NCI-H460 (cell line): ENCODE measurements at regions not wholly inside any gene's neighbourhood (a gene's known extent, or its start where the extent isn't known, plus 50 kb on each side); places are given as distances from the start of the nearest gene placed in this dataset.

Experiments used
- DNase-seq: peaks from one replicate; pipeline ENCODE4 v3.0.0-alpha.2; 2016; ENCODE audit warnings: low read depth; ENCODE audit errors: extremely low read depth
- small RNA-seq, 2 experiments: library from RNA; depleted of rRNA; stranded (forward); fragments of <200 nt; gene quantifications; one replicate each; pipeline ENCODE3, GENCODE V24; 2014

DNA sequence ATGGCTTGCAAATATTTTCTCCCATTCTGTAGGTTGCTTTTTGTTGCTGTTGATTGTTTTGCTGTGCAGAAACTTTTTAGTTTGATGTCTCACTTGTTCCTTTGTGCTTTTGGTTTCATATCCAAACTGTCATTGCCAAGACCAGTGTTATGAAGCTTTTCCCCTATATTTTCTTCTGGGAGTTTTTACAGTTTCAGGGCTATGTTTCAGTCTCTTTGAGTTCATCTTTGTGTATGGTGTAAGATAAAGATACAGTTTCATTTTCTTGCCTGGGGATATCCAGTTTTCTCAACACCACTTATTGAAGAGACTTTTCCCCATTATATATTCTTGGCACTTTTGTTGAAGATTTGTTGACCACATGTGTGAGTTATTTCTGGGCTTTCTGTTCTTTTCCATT, 139.9 kb downstream of the MRPL57 start:
- no peak for DNase-seq

DNA sequence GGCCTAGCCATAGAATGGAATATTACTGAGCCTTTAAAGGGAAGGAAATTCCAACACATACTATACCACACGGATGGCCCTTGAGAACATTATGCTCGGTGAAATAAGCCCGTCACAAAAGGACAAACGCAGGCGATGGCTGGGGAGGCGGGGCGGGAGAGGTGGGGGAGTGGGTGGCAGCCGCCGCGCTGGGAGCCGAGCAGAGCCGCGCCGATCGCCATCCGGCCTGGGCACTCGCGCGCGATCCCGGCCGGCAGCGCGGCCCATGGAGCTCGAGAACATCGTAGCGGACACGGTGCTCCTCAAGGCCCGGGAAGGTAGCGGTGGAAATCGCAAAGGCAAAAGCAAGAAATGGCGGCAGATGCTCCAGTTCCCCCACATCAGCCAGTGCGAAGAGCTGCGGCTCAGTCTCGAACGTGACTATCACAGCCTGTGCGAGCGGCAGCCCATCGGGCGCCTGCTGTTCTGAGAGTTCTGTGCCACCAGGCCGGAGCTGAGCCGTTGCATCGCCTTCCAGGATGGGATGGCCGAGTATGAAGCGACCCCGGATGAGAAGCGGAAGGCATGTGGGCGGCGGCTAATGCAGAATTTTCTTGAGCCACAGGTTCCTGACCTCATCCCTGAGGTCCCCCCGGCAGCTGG, 140.1 kb downstream of the ZDHHC20 start:
- no peak for DNase-seq

DNA sequence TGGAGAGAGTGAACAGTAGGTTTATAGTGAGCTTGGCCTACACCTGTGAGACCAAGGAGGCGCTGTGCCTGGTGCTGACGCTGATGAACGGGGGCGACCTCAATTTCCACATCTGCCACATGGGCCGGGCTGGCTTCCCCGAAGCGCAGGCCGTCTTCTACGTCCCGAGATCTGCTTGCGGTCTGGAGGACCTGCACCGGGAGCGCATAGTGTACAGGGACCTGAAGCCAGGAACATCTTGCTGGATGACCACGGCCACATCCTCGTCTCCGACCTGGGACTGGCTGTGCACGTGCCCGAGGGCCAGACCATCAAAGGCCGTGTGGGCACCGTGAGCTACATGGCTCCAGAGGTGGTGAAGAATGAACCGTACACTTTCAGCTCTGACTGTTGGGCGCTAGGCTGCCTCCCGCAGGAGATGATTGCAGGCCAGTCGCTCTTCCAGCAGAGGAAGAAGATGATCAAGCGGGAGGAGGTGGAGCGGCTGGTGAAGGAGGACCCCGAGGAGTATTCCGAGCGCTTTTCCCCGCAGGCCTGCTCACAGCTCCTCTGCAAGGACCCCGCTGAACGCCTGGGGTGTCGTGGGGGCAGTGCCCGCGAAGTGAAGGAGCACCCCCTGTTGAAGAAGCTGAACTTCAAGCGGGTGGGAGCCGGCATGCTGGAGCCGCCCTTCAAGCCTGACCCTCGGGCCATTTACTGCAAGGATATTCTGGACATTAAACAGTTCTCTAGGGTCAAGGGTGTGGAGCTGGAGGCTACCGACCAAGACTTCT, 139.0 kb downstream of the ZDHHC20 start:
- no peak for DNase-seq

DNA sequence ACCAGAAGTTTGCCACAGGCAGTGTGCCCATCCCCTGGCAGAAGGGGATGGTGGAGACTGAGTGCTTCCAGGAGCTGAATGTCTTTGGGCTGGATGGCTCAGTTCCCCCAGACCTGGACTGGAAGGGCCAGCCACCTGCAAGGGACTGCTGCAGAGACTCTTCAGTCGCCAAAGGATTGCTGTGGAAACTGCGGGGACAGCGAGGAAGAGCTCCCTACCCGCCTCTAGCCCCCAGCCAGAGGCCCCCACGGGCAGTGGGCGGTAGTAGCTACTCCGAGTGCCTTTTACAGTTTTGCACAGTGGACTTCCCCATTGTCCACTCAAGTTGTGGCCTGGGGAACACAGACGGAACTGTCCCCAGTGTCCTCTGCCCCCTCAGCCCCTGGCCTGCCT, 138.5 kb downstream of the ZDHHC20 start:
- DNase-seq = no peak

DNA sequence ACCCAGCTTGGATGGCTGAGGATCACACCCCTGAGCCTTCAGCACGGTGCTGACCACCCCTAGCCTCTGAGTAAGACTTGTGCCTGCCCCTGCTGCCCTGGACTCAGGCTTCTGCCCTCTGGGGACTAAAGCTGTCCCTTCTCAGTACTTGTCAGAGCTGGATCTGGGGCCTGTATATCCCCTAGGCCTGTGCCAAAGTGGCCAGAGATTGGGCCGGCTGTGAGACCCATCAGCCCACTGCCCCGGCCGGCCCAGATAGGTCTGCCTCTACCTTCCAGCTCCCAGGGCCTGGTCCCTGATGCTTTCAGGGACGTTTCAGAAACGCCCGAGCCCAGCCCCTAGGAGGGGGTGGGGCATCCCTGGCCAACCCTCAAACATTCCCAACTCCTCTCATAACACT, 137.8 kb downstream of the ZDHHC20 start:
- DNase-seq = no peak

DNA sequence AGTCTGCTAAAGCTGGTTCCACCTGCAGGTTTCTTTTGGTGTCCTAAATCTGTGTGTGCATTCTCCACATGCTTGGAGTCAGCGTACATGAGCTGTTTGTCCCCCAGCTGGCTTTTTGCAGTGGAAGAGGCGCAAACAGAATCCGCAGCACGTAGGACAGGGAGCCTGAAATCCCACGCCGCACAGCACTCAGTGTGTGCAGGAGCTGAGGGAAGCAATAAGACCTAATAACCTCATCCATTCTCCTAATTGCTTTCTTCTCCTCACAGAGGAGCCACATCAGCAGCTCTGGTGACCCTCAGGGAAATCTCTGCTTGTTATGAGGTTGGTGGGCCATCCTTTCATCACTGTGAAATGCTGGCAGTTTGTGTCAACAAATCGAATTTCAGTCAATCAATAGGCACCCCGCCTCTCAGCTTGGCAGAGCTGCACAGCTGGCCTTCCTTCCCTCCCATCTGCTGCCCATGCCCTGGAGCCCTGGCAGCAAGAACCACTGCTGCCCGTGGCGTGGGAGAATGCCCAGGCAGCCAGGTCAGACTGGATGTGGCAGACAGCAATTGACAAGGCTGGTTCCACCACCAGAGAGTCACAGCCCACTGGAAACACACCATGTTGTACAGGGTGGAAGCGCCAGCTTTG, 136.7 kb downstream of the ZDHHC20 start:
- no peak for DNase-seq

Small RNA genes lying in the stretch of these regions (small RNA-seq; reads per million reads assigned to genes)
- gene AL158032.2 = 0 reads per million in 2 experiments
